Renal cortical epithelial cell (primary cell): ENCODE measurements at regions not wholly inside any gene's neighbourhood (a gene's known extent, or its start where the extent isn't known, plus 50 kb on each side); places are given as distances from the start of the nearest gene placed in this dataset.

Source experiments
- DNase-seq: peaks from one replicate; pipeline ENCODE4 v3.0.0-alpha.2; 2011; ENCODE audit warnings: low read depth

- no peak for DNase-seq
Measured at GRCh38 chr11:97136067-97136466, 746.3 kb downstream of the JRKL start.

- DNase-seq: peak; percentile 2
Measured at GRCh38 chr11:97140885-97141494, 751.2 kb downstream of the JRKL start.

GRCh38 chr11:97143463-97143862 is 753.6 kb downstream of the JRKL start:
- no peak for DNase-seq

GRCh38 chr11:97149741-97150140 is 759.9 kb downstream of the JRKL start:
- DNase-seq: no peak

- no peak for DNase-seq
Measured at GRCh38 chr11:97157221-97157740, 767.5 kb downstream of the JRKL start.

GRCh38 chr11:97158243-97158642 is 768.4 kb downstream of the JRKL start:
- no peak for DNase-seq

GRCh38 chr11:97163631-97164191 is 773.9 kb downstream of the JRKL start:
- no peak for DNase-seq

- DNase-seq: no peak
Measured at GRCh38 chr11:97201743-97202612, 812.2 kb downstream of the JRKL start.

- no peak for DNase-seq
Measured at GRCh38 chr11:97202613-97203292, 812.9 kb downstream of the JRKL start.

- no peak for DNase-seq
Measured at GRCh38 chr11:97218011-97218410, 828.2 kb downstream of the JRKL start.

GRCh38 chr11:97223647-97224046 is 833.8 kb downstream of the JRKL start:
- DNase-seq: no peak

GRCh38 chr11:97224396-97224795 is 834.6 kb downstream of the JRKL start:
- DNase-seq: no peak

- DNase-seq: no peak
Measured at GRCh38 chr11:97225794-97226193, 836.0 kb downstream of the JRKL start.

- DNase-seq: no peak
Measured at GRCh38 chr11:97229936-97230335, 840.1 kb downstream of the JRKL start.

GRCh38 chr11:97231231-97231630 is 841.4 kb downstream of the JRKL start:
- DNase-seq: no peak

- DNase-seq: no peak
Measured at GRCh38 chr11:97234016-97234415, 844.2 kb downstream of the JRKL start.

- no peak for DNase-seq
Measured at GRCh38 chr11:97237151-97237550, 847.3 kb downstream of the JRKL start.

GRCh38 chr11:97247601-97248000 is 857.8 kb downstream of the JRKL start:
- DNase-seq: no peak

- DNase-seq: no peak
Measured at GRCh38 chr11:97254790-97255189, 865.0 kb downstream of the JRKL start.

GRCh38 chr11:97259434-97259833 is 869.6 kb downstream of the JRKL start:
- no peak for DNase-seq

GRCh38 chr11:97259884-97260283 is 870.1 kb downstream of the JRKL start:
- no peak for DNase-seq

- DNase-seq: no peak
Measured at GRCh38 chr11:97263183-97263858, 873.5 kb downstream of the JRKL start.
